GM12878 (cell line): ENCODE measurements at regions not wholly inside any gene's neighbourhood (a gene's known extent, or its start where the extent isn't known, plus 50 kb on each side); places are given as distances from the start of the nearest gene placed in this dataset.

Experiments
- ATAC-seq: fragments of 200-7000 bp; cut with Tn5 transposase; 3 replicates; pipeline ENCODE4 v1.9.1; 2020; ENCODE audit warnings: mild to moderate bottlenecking, moderate library complexity
- BruUV-seq: library from RNA; stranded (reverse); fragments of 400-500 nt; replicated peaks from 2 replicates; lab custom pipeline; 2021; lab: Mats Ljungman, UMichigan
- CTCF ChIA-PET: fragments of 300-600 bp; sonication (Branson Sonifier 250); formaldehyde crosslinking; extraction: SDS; loops from one replicate; lab custom pipeline; 2021; ENCODE audit warnings: inconsistent platforms; lab: Yijun Ruan, JAX
- POLR2A ChIA-PET: fragments of 350-600 bp; formaldehyde crosslinking; extraction: SDS; loops from one replicate; lab custom pipeline; 2021; ENCODE audit warnings: inconsistent platforms; lab: Charles Lee
- RAD21 ChIA-PET: fragments of 300-600 bp; sonication (Branson Sonifier 250); formaldehyde crosslinking; loops from one replicate; lab custom pipeline; 2023; ENCODE audit warnings: antibody characterized with exemption; ENCODE audit not compliant: unreplicated experiment; lab: Charles Lee
- SMC1A ChIA-PET: fragments of 300-600 bp; sonication (Branson Sonifier 250); formaldehyde crosslinking; loops from one replicate; lab custom pipeline; 2023; ENCODE audit not compliant: unreplicated experiment, uncharacterized antibody; lab: Charles Lee
- DNase-seq: peaks from one replicate; pipeline ENCODE4 v3.0.0-alpha.2; 2011; ENCODE audit warnings: low read depth, low spot score
- FAIRE-seq: peaks from 3 replicates; lab custom pipeline; 2011; peaks lifted over from hg19 to GRCh38; lab: Jason Lieb, UNC
- H2AFZ ChIP-seq: 2 replicates; pipeline ENCODE4 v1.6.0; 2011; ENCODE audit warnings: low read depth, low read length, control low read depth; ENCODE audit not compliant: control insufficient read depth
- H3K27ac ChIP-seq: 2 replicates; pipeline ENCODE4 v1.5.1; 2011; ENCODE audit warnings: control low read depth; ENCODE audit not compliant: control insufficient read depth, insufficient read depth
- H3K27me3 ChIP-seq, 2 experiments: replicated peaks in 1 of 2; 2 replicates each; pipeline versions ENCODE4 v1.6.0 to v1.6.1; 2011; ENCODE audit warnings: low read length in 1 of 2; ENCODE audit not compliant: control insufficient read depth in 2 of 2, insufficient read depth in 2 of 2
- H3K36me3 ChIP-seq, 2 experiments: 2 replicates each; pipeline ENCODE4 v1.5.1; 2011; ENCODE audit warnings: low read length in 1 of 2; ENCODE audit not compliant: control insufficient read depth in 2 of 2, insufficient read depth in 2 of 2
- H3K4me1 ChIP-seq: 2 replicates; pipeline ENCODE4 v1.6.1; 2011; ENCODE audit warnings: mild to moderate bottlenecking, low read length, moderate library complexity, mixed read lengths; ENCODE audit not compliant: control insufficient read depth, insufficient read depth
- H3K4me2 ChIP-seq: 2 replicates; pipeline ENCODE4 v1.6.0; 2011; ENCODE audit warnings: control low read depth; ENCODE audit not compliant: control insufficient read depth, insufficient read depth
- H3K4me3 ChIP-seq: fragments of 200-600 bp; sonication (generic); 2 replicates; pipeline ENCODE4 v1.5.1; 2016
- H3K79me2 ChIP-seq: 2 replicates; pipeline ENCODE4 v1.6.0; 2011; ENCODE audit warnings: low read length; ENCODE audit not compliant: control insufficient read depth, insufficient read depth
- H3K9ac ChIP-seq: 2 replicates; pipeline ENCODE4 v1.8.0; 2011; ENCODE audit warnings: low read length, control low read depth, mixed read lengths; ENCODE audit not compliant: control insufficient read depth, insufficient read depth
- H3K9me3 ChIP-seq: replicated peaks from 3 replicates; pipeline ENCODE4 v1.5.1; 2011; ENCODE audit warnings: mild to moderate bottlenecking, low read length; ENCODE audit not compliant: control insufficient read depth, insufficient read depth
- H4K20me1 ChIP-seq: 2 replicates; pipeline ENCODE4 v1.6.0; 2011; ENCODE audit not compliant: control insufficient read depth, insufficient read depth
- BCL3 ChIP-seq: IDR thresholded peaks from 2 replicates; pipeline ENCODE4 v1.6.1; 2011; ENCODE audit warnings: borderline replicate concordance, low read depth, mild to moderate bottlenecking, moderate library complexity, low read length; ENCODE audit not compliant: insufficient read depth, poor library complexity, severe bottlenecking
- KDM1A ChIP-seq: fragments of 200-600 bp; sonication (generic); IDR thresholded peaks from 2 replicates; pipeline ENCODE4 v1.6.1; 2016; ENCODE audit warnings: borderline replicate concordance
- MYC ChIP-seq: IDR thresholded peaks from 2 replicates; pipeline ENCODE4 v1.6.1; 2011; ENCODE audit warnings: mild to moderate bottlenecking, low read length, moderate library complexity, inconsistent platforms; ENCODE audit not compliant: insufficient read depth, insufficient replicate concordance, insufficient read length, severe bottlenecking
- NBN ChIP-seq: fragments of 450-650 bp; IDR thresholded peaks from 2 replicates; pipeline ENCODE4 v1.6.1; 2016
- NFIC ChIP-seq: IDR thresholded peaks from 2 replicates; pipeline ENCODE4 v1.6.1; 2012; ENCODE audit warnings: low read depth, mild to moderate bottlenecking, inconsistent platforms, low read length, moderate library complexity
- PAX8 ChIP-seq: fragments of 450-650 bp; IDR thresholded peaks from 2 replicates; pipeline ENCODE4 v1.6.1; 2017; ENCODE audit warnings: mild to moderate bottlenecking, moderate library complexity
- POU2F2 ChIP-seq: IDR thresholded peaks from 3 replicates; pipeline ENCODE4 v1.6.1; 2011; ENCODE audit warnings: low read depth, mild to moderate bottlenecking, low read length, borderline replicate concordance
- SIN3A ChIP-seq: IDR thresholded peaks from 2 replicates; pipeline ENCODE4 v1.6.1; 2012; ENCODE audit warnings: low read depth, low read length, improper control_type of control experiment
- SMARCA5 ChIP-seq: fragments of 450-650 bp; IDR thresholded peaks from 2 replicates; pipeline ENCODE4 v1.6.1; 2017; ENCODE audit warnings: mild to moderate bottlenecking
- ZNF274 ChIP-seq: IDR thresholded peaks from one replicate; pipeline ENCODE4 v1.8.0; 2011; ENCODE audit not compliant: insufficient read length, insufficient read depth
- WGBS: methylation state at CpG from one replicate; pipeline ENCODE4 v1.1.6; 2016; ENCODE audit warnings: low lambda C conversion rate; ENCODE audit not compliant: insufficient replicate concordance, insufficient coverage; ENCODE audit errors: missing lambda C conversion rate; 5-methylcytosine and 5-hydroxymethylcytosine counted together
- in situ Hi-C: fragments of 300-500 bp; cut with MboI; formaldehyde crosslinking; loops from 9 replicates; pipeline ENCODE4 v1.14.3; 2018; ENCODE audit warnings: mixed read lengths
- intact Hi-C: fragments of 100-400 bp; cut with micrococcal nuclease; formaldehyde crosslinking; loops from one replicate; pipeline ENCODE4 v1.14.2; 2022; ENCODE audit not compliant: unreplicated experiment
- TF ChIP-seq, protein P1 (sequence below): fragments of 450-650 bp; IDR thresholded peaks from 2 replicates; pipeline ENCODE4 v1.6.1; 2017; ENCODE audit warnings: low read depth, mild to moderate bottlenecking, moderate library complexity

DNA sequence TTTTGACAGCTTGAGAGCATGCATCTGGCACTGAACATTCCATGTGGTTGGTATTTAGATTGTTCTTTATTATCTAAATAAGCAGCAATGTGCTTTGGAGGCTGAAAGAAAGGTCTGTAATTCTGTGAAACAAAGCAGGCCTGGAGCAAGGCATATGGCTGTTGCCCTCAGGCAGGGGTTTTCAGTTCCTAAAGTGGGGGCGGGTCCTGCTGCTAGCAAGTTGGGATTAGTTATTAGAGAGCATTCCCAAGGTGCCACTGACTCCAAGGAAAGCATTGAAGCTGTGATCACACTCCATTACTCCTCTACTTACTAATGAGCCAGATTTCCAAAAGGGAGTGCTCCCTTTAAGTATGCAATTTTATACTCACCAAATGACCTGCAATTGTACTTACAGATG, 432.2 kb downstream of the OLFM4 start:
- CTCF ChIA-PET: no interaction called here
- SMC1A ChIA-PET: no interaction called here

DNA sequence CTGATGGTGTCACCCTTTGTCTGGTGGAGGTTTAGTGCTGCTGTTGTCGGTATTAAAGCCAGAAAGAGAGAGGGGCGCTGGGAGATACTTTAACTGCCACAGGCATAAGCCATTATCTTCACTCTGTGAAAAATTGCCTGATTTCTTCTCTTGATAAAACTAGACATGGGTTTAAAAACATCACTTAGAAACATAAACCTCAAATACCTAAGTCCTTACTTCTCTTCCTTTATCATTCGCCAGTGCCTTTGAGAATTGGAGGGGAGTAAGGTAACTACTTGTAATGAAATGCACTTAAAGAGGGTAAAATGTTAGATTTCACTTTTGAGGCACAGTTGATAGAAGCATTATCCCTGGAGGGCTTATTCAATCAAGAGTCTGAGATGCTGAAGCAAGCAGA, 434.5 kb downstream of the OLFM4 start:
- intact Hi-C loops (no loop called here), in situ Hi-C loops (no loop called here)
- SMC1A ChIA-PET: no interaction called here
- no peak for DNase-seq
- CTCF ChIA-PET: no interaction called here
- 61% methylated on average over 3 of the region's 3 CpGs for WGBS
- TF ChIP-seq SIN3A (no peak), PAX8 (no peak), NFIC (no peak), POU2F2 (no peak), BCL3 (no peak), SMARCA5 (no peak), KDM1A (no peak)
- TF ChIP-seq, protein P1, sequence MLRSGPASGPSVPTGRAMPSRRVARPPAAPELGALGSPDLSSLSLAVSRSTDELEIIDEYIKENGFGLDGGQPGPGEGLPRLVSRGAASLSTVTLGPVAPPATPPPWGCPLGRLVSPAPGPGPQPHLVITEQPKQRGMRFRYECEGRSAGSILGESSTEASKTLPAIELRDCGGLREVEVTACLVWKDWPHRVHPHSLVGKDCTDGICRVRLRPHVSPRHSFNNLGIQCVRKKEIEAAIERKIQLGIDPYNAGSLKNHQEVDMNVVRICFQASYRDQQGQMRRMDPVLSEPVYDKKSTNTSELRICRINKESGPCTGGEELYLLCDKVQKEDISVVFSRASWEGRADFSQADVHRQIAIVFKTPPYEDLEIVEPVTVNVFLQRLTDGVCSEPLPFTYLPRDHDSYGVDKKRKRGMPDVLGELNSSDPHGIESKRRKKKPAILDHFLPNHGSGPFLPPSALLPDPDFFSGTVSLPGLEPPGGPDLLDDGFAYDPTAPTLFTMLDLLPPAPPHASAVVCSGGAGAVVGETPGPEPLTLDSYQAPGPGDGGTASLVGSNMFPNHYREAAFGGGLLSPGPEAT: no peak
- no peaks in the 10 kb centered on the region for H3K4me1 ChIP-seq
- BruUV-seq: no TSS peak
- H2AFZ ChIP-seq: no peak overlapping the region
- no peaks in the 10 kb centered on the region for H3K36me3 ChIP-seq
- H3K9me3 ChIP-seq: no peaks in the 10 kb centered on the region
- no peak overlapping the region for H3K4me3 ChIP-seq
- no peak for FAIRE-seq
- POLR2A ChIA-PET: no interaction called here
- H3K27me3 ChIP-seq: no peaks in the 10 kb centered on the region
- H3K9ac ChIP-seq: no peak overlapping the region
- no peak overlapping the region for H3K27ac ChIP-seq
- no peaks in the 10 kb centered on the region for H4K20me1 ChIP-seq
- H3K79me2 ChIP-seq: no peaks in the 10 kb centered on the region
- H3K4me2 ChIP-seq: no peak overlapping the region
- RAD21 ChIA-PET: no interaction called here
- ATAC-seq: no peak

More for the DNA sequence above, 432.2 kb downstream of the OLFM4 start:
- ChIA-PET RAD21 (no interaction called here), POLR2A (no interaction called here)
- Histone ChIP-seq H3K27me3 (no peaks in the 10 kb centered on the region), H3K4me1 (no peaks in the 10 kb centered on the region), H3K36me3 (no peaks in the 10 kb centered on the region), H3K79me2 (no peaks in the 10 kb centered on the region), H3K9ac (no peak overlapping the region), H4K20me1 (no peaks in the 10 kb centered on the region), H3K27ac (no peak overlapping the region), H2AFZ (no peak overlapping the region), H3K4me2 (no peak overlapping the region), H3K4me3 (no peak overlapping the region), H3K9me3 (no peaks in the 10 kb centered on the region)
- WGBS: 0% methylated on average over 1 of the region's 1 CpG
- ATAC-seq (no peak), DNase-seq (no peak), FAIRE-seq (no peak)
- intact Hi-C loops: no loop called here
- TF ChIP-seq NBN (no peak), MYC (no peak), ZNF274 (no peak)
- no TSS peak for BruUV-seq
- in situ Hi-C loops: no loop called here
